ENCODE measurements at regions not wholly inside any gene's neighbourhood (a gene's known extent, or its start where the extent isn't known, plus 50 kb on each side); places are given as distances from the start of the nearest gene placed in this dataset.

DNA sequence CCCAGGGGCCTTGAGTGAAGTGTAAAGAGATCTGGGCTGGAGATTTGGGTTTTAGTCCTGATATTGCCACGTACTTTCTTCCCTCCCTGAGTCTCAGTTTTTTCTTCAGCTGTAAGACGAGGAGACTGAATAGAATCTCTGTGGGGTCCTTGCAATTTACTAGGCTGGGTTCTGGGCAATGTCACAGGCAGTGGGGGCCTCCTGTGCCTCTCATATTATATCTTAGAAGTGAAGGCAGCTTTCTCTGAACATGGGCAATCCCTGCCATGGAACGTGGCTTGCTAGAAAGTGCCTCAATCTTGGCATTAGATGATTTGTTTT is 62.0 kb upstream of the PTPRJ start:
- TF ChIP-seq, protein P1, sequence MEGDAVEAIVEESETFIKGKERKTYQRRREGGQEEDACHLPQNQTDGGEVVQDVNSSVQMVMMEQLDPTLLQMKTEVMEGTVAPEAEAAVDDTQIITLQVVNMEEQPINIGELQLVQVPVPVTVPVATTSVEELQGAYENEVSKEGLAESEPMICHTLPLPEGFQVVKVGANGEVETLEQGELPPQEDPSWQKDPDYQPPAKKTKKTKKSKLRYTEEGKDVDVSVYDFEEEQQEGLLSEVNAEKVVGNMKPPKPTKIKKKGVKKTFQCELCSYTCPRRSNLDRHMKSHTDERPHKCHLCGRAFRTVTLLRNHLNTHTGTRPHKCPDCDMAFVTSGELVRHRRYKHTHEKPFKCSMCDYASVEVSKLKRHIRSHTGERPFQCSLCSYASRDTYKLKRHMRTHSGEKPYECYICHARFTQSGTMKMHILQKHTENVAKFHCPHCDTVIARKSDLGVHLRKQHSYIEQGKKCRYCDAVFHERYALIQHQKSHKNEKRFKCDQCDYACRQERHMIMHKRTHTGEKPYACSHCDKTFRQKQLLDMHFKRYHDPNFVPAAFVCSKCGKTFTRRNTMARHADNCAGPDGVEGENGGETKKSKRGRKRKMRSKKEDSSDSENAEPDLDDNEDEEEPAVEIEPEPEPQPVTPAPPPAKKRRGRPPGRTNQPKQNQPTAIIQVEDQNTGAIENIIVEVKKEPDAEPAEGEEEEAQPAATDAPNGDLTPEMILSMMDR (IDR thresholded peaks at IDR 0.05) = no peak
- TF ChIP-seq POLR2A (IDR thresholded peaks at IDR 0.05) = no peak
